Progenitor cell of endocrine pancreas (in vitro differentiated cells): ENCODE measurements at regions not wholly inside any gene's neighbourhood (a gene's known extent, or its start where the extent isn't known, plus 50 kb on each side); places are given as distances from the start of the nearest gene placed in this dataset.

ENCODE experiments used
- DNase-seq: peaks from one replicate; pipeline ENCODE4 v3.0.0; 2021; ENCODE audit warnings: low spot score; ENCODE audit not compliant: unreplicated experiment
- H3K27ac Mint-ChIP-seq: 2 replicates; pipeline ENCODE4 v1.8.0; 2021; ENCODE audit warnings: mild to moderate bottlenecking, moderate library complexity, mixed read lengths
- H3K27me3 Mint-ChIP-seq: 2 replicates; pipeline ENCODE4 v1.8.0; 2021; ENCODE audit warnings: mixed read lengths
- H3K36me3 Mint-ChIP-seq: 2 replicates; pipeline ENCODE4 v1.8.0; 2022; ENCODE audit warnings: mixed read lengths; ENCODE audit not compliant: insufficient read depth
- H3K4me1 Mint-ChIP-seq: 2 replicates; pipeline ENCODE4 v1.8.0; 2021; ENCODE audit warnings: low read depth, mixed read lengths
- H3K4me3 Mint-ChIP-seq: 2 replicates; pipeline ENCODE4 v1.8.0; 2021; ENCODE audit warnings: low read depth, mild to moderate bottlenecking, moderate library complexity, mixed read lengths
- H3K9me3 Mint-ChIP-seq: 2 replicates; pipeline ENCODE4 v1.8.0; 2021; ENCODE audit warnings: low read depth, mixed read lengths
- CTCF ChIP-seq: fragments of 200-600 bp; sonication (generic); IDR thresholded peaks from one replicate; pipeline ENCODE4 v1.5.0; 2021; ENCODE audit warnings: antibody characterized with exemption, mild to moderate bottlenecking; ENCODE audit not compliant: unreplicated experiment

GRCh38 chr6:95846652-95847051 is 169.1 kb upstream of the FUT9 start:
- H3K4me1 Mint-ChIP-seq: no peaks in the 10 kb centered on the region

GRCh38 chr6:95847061-95847460 is 168.7 kb upstream of the FUT9 start:
- no peak for TF ChIP-seq CTCF
- no peak overlapping the region for H3K27ac Mint-ChIP-seq
- H3K4me3 Mint-ChIP-seq: no peak overlapping the region
- DNase-seq: no peak
- H3K36me3 Mint-ChIP-seq: no peaks in the 10 kb centered on the region
- no peaks in the 10 kb centered on the region for H3K27me3 Mint-ChIP-seq
- H3K4me1 Mint-ChIP-seq: no peaks in the 10 kb centered on the region
- no peaks in the 10 kb centered on the region for H3K9me3 Mint-ChIP-seq

More at GRCh38 chr6:95846652-95847051, 169.1 kb upstream of the FUT9 start:
- Mint-ChIP-seq H3K27me3 (no peaks in the 10 kb centered on the region), H3K4me3 (no peak overlapping the region), H3K9me3 (no peaks in the 10 kb centered on the region), H3K27ac (no peak overlapping the region), H3K36me3 (no peaks in the 10 kb centered on the region)
- no peak for DNase-seq
- no peak for TF ChIP-seq CTCF

GRCh38 chr6:95848717-95849116 is 167.1 kb upstream of the FUT9 start:
- no peaks in the 10 kb centered on the region for H3K9me3 Mint-ChIP-seq
- H3K4me1 Mint-ChIP-seq: no peaks in the 10 kb centered on the region
- no peaks in the 10 kb centered on the region for H3K36me3 Mint-ChIP-seq
- H3K27me3 Mint-ChIP-seq: no peaks in the 10 kb centered on the region
- TF ChIP-seq CTCF: no peak
- no peak overlapping the region for H3K4me3 Mint-ChIP-seq
- DNase-seq: no peak
- no peak overlapping the region for H3K27ac Mint-ChIP-seq

GRCh38 chr6:95856876-95857364 is 158.9 kb upstream of the FUT9 start:
- H3K4me3 Mint-ChIP-seq: no peak overlapping the region
- no peaks in the 10 kb centered on the region for H3K36me3 Mint-ChIP-seq

GRCh38 chr6:95865857-95866256 is 149.9 kb upstream of the FUT9 start:
- no peak for TF ChIP-seq CTCF
- DNase-seq: no peak
- H3K4me3 Mint-ChIP-seq: no peak overlapping the region
- no peaks in the 10 kb centered on the region for H3K36me3 Mint-ChIP-seq
- H3K4me1 Mint-ChIP-seq: no peaks in the 10 kb centered on the region
- no peaks in the 10 kb centered on the region for H3K27me3 Mint-ChIP-seq
- H3K27ac Mint-ChIP-seq: no peak overlapping the region
- H3K9me3 Mint-ChIP-seq: no peaks in the 10 kb centered on the region

More at GRCh38 chr6:95856876-95857364, 158.9 kb upstream of the FUT9 start:
- Mint-ChIP-seq H3K27me3 (no peaks in the 10 kb centered on the region), H3K4me1 (no peaks in the 10 kb centered on the region), H3K9me3 (no peaks in the 10 kb centered on the region), H3K27ac (no peak overlapping the region)
- no peak for DNase-seq
- TF ChIP-seq CTCF: no peak
